H54 (cell line): ENCODE measurements at regions not wholly inside any gene's neighbourhood (a gene's known extent, or its start where the extent isn't known, plus 50 kb on each side); places are given as distances from the start of the nearest gene placed in this dataset.
"Not testable (repeated sequence)": the region's sequence is repeated elsewhere in the genome, so short reads cannot be mapped to it uniquely, and the experiment has no call there.

Experiments
- DNase-seq: peaks from one replicate; pipeline ENCODE4 v3.0.0; 2011; ENCODE audit warnings: low spot score, mixed read lengths; ENCODE audit not compliant: insufficient read length
- FAIRE-seq: peaks from 3 replicates; lab custom pipeline; 2011; peaks lifted over from hg19 to GRCh38; lab: Jason Lieb, UNC
- POLR2A ChIP-seq: IDR thresholded peaks from 2 replicates; pipeline ENCODE4 v1.6.1; 2011; ENCODE audit warnings: low read depth, mild to moderate bottlenecking, low read length

DNA sequence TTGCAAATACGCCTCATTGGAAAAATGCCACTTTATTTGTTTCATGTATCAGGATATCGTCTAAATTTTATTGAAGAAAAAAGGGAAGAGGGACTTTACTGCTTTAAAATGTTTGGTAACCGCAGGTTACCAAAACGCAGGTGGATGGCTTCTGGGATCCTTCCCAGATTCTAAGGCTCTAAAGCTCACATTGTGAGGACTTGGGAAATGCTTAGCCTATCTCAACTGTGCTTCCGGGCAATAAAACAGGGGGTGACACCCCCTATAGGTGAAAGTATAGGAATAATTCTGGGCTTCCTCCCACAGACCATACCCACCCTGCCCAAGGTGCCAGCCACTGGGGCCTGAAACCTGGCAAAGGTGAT is 73.2 kb upstream of the IPO5 start:
- TF ChIP-seq POLR2A: no peak
- no peak for FAIRE-seq

GRCh38 chr13:97881556-97881955 is 71.9 kb upstream of the IPO5 start:
- TF ChIP-seq POLR2A: no peak
- no peak for DNase-seq
- no peak for FAIRE-seq

More for the DNA sequence above, 73.2 kb upstream of the IPO5 start:
- no peak for DNase-seq

- TF ChIP-seq POLR2A: no peak
- no peak for FAIRE-seq
Observed at GRCh38 chr13:97883396-97883795, 70.1 kb upstream of the IPO5 start.

GRCh38 chr13:97884707-97885468 is 68.6 kb upstream of the IPO5 start:
- TF ChIP-seq POLR2A: no peak
- FAIRE-seq (no peak), DNase-seq (no peak)

More at GRCh38 chr13:97883396-97883795, 70.1 kb upstream of the IPO5 start:
- no peak for DNase-seq

DNA sequence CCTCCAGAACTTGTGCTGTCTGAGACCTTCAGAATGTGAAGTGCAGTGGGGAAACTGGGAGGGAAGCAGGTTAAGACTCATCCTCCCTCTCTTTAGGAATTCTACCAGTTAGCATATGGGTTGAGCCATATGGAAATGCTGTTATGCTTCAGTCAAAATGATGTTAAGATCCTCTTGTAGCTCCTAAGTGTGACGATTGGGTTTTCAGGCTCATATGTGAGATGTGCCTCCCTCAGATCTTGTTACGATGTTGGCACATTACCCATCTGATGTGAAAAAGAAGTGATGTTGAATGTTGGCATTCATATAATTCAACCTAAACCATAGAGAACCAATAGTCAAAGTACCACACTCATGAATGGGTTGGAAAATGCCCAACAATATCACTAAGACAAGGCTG is 67.8 kb upstream of the IPO5 start:
- DNase-seq (no peak), FAIRE-seq (no peak)
- TF ChIP-seq POLR2A: no peak

- DNase-seq: no peak
- no peak for FAIRE-seq
Observed at GRCh38 chr13:97889803-97890202, 63.7 kb upstream of the IPO5 start.

DNA sequence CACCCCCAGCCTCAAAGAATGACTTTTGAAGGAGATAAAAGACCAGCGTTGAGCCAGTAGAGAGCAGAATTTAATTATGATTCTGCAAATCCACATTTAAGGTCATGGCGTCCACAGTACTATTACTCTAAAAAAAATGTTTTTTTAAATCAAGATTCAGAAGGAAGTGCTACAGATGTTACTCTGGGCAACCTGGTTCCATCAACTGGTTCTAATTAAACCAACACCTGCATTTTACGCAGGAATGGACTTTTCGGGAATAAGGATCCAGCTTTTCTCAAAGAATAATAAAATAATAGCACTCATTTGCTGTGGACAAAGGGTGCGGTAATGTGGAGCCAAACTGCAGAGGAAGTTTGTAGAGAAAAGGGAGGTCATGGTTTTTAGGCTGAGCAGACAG is 62.9 kb upstream of the IPO5 start:
- FAIRE-seq (no peak), DNase-seq (no peak)
- no peak for TF ChIP-seq POLR2A

More at GRCh38 chr13:97889803-97890202, 63.7 kb upstream of the IPO5 start:
- no peak for TF ChIP-seq POLR2A

GRCh38 chr13:97891964-97892363 is 61.5 kb upstream of the IPO5 start:
- not testable (repeated sequence) for FAIRE-seq, DNase-seq

DNA sequence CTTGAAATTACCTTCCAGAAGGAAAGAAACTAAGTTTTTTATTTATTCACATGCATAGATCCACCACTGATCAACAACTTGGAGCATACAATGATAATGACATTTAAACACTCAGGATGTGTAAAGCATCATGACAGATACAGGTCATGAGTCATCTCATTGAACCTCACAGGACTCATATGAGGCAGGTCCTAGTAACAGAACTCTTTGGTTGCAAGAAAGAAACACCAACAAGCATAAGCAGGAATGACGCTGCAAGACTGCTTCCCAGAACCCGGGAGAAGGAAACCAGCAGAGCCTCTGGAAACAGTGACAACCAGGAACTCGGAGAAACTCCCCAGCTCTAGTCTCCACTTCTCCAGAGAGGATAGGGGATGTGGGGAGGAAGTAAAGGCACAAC is 60.8 kb upstream of the IPO5 start:
- DNase-seq (peak; percentile 51), FAIRE-seq (peak; percentile 95)
- TF ChIP-seq POLR2A: no peak

- FAIRE-seq (no peak), DNase-seq (no peak)
- no peak for TF ChIP-seq POLR2A
Observed at GRCh38 chr13:97895383-97895782, 58.1 kb upstream of the IPO5 start.

- FAIRE-seq (no peak), DNase-seq (no peak)
- TF ChIP-seq POLR2A: no peak
Observed at GRCh38 chr13:97896446-97896845, 57.0 kb upstream of the IPO5 start.

DNA sequence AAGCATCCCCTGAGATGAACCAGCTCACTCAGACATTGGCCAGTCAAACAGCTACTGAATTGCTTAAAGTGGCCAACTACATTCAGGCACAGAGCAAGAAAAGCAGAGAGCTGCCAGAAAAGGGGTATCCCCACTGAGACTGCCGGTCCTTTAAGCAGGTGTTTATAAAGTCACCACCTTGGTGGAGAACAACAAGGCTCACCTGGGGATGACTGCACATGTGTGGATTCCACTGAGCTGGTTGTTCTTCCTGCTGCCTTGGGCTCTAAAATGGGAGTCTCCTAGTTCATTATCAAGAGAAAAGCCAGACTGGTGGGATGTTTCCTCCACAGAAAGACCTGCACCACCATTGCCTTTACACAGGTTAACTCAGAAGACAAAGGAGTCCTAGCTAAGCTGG is 51.8 kb upstream of the IPO5 start:
- no peak for TF ChIP-seq POLR2A
- FAIRE-seq (peak; percentile 55), DNase-seq (no peak)
